Upper lobe of left lung (tissue), 4 donors: ENCODE measurements at regions not wholly inside any gene's neighbourhood (a gene's known extent, or its start where the extent isn't known, plus 50 kb on each side); places are given as distances from the start of the nearest gene placed in this dataset.

Experiments
- CTCF ChIP-seq, 6 experiments: fragments of 450-650 bp in 4 of 6; fragments of 200-600 bp in 2 of 6; sonication (generic) in 2 of 6; IDR thresholded peaks; one replicate each; pipeline ENCODE4 v1.5.1; 2016 to 2019; ENCODE audit warnings: antibody characterized with exemption in 6 of 6
- EP300 ChIP-seq, 4 donors: sonication (generic); formaldehyde crosslinking; IDR thresholded peaks; one replicate each; pipeline ENCODE4 v1.5.1; 2017; ENCODE audit warnings: antibody characterized with exemption in 4 of 4, control low read depth in 2 of 4
- POLR2A ChIP-seq, 4 donors: fragments of 450-650 bp; IDR thresholded peaks; one replicate each; pipeline ENCODE4 v1.5.1; 2016 to 2017; ENCODE audit warnings: antibody characterized with exemption in 4 of 4, mild to moderate bottlenecking in 2 of 4
- POLR2AphosphoS5 ChIP-seq, 2 donors: sonication (generic); formaldehyde crosslinking; IDR thresholded peaks; one replicate each; pipeline ENCODE4 v1.5.1; 2017; ENCODE audit warnings: antibody characterized with exemption in 2 of 2

- TF ChIP-seq CTCF (IDR thresholded peaks at IDR 0.05) (no peak), POLR2A (IDR thresholded peaks at IDR 0.05) (no peak), EP300 (IDR thresholded peaks at IDR 0.05) (no peak), POLR2AphosphoS5 (IDR thresholded peaks at IDR 0.05) (no peak)
Observed at GRCh38 chr4:130559268-130559667, 1463.3 kb downstream of the C4orf33 start.
